HTR-8/SVneo (cell line): ENCODE measurements at regions not wholly inside any gene's neighbourhood (a gene's known extent, or its start where the extent isn't known, plus 50 kb on each side); places are given as distances from the start of the nearest gene placed in this dataset.
"Not testable (repeated sequence)": the region's sequence is repeated elsewhere in the genome, so short reads cannot be mapped to it uniquely, and the experiment has no call there.

ENCODE experiments used
- DNase-seq: peaks from one replicate; pipeline ENCODE4 v3.0.0; 2011; ENCODE audit warnings: low spot score, mixed read lengths; ENCODE audit not compliant: insufficient read length
- FAIRE-seq: peaks from 2 replicates; lab custom pipeline; 2011; peaks lifted over from hg19 to GRCh38; lab: Jason Lieb, UNC

GRCh38 chr9:11646831-11647230 lies 1034.0 kb upstream of the PTPRD start:
- DNase-seq (no peak), FAIRE-seq (no peak)

- DNase-seq, result no peak
- no peak for FAIRE-seq
Measured at GRCh38 chr9:11653867-11654266, 1039.3 kb upstream of the TYRP1 start.

- DNase-seq, result no peak
- FAIRE-seq, result no peak
Measured at GRCh38 chr9:11663913-11664312, 1029.3 kb upstream of the TYRP1 start.

GRCh38 chr9:11676821-11677220 lies 1016.4 kb upstream of the TYRP1 start:
- no peak for DNase-seq
- FAIRE-seq, result no peak

GRCh38 chr9:11686733-11687132 lies 1006.5 kb upstream of the TYRP1 start:
- no peak for DNase-seq
- FAIRE-seq, result no peak

- no peak for DNase-seq
- no peak for FAIRE-seq
Measured at GRCh38 chr9:11697126-11697525, 996.1 kb upstream of the TYRP1 start.

- DNase-seq, result no peak
- FAIRE-seq, result no peak
Measured at GRCh38 chr9:11701706-11702105, 991.5 kb upstream of the TYRP1 start.

- DNase-seq (no peak), FAIRE-seq (no peak)
Measured at GRCh38 chr9:11702548-11702947, 990.6 kb upstream of the TYRP1 start.

GRCh38 chr9:11704198-11704597 lies 989.0 kb upstream of the TYRP1 start:
- not testable (repeated sequence) for FAIRE-seq, DNase-seq

- FAIRE-seq, result no peak
- no peak for DNase-seq
Measured at GRCh38 chr9:11708899-11709298, 984.3 kb upstream of the TYRP1 start.

- DNase-seq (no peak), FAIRE-seq (no peak)
Measured at GRCh38 chr9:11709567-11709966, 983.6 kb upstream of the TYRP1 start.

GRCh38 chr9:11713077-11713476 lies 980.1 kb upstream of the TYRP1 start:
- no peak for FAIRE-seq
- no peak for DNase-seq

GRCh38 chr9:11722957-11723356 lies 970.2 kb upstream of the TYRP1 start:
- DNase-seq (no peak), FAIRE-seq (no peak)

- DNase-seq (no peak), FAIRE-seq (no peak)
Measured at GRCh38 chr9:11726659-11727058, 966.5 kb upstream of the TYRP1 start.

- DNase-seq (no peak), FAIRE-seq (no peak)
Measured at GRCh38 chr9:11735391-11735790, 957.8 kb upstream of the TYRP1 start.

GRCh38 chr9:11742471-11742870 lies 950.7 kb upstream of the TYRP1 start:
- DNase-seq (no peak), FAIRE-seq (no peak)

- FAIRE-seq, result no peak
- no peak for DNase-seq
Measured at GRCh38 chr9:11743356-11743755, 949.8 kb upstream of the TYRP1 start.

- no peak for DNase-seq
Measured at GRCh38 chr9:11749396-11749795, 943.8 kb upstream of the TYRP1 start.

GRCh38 chr9:11755951-11756350 lies 937.2 kb upstream of the TYRP1 start:
- FAIRE-seq, result no peak
- no peak for DNase-seq

More at GRCh38 chr9:11749396-11749795, 943.8 kb upstream of the TYRP1 start:
- no peak for FAIRE-seq

- FAIRE-seq (no peak), DNase-seq (no peak)
Measured at GRCh38 chr9:11757408-11757807, 935.8 kb upstream of the TYRP1 start.

GRCh38 chr9:11758016-11758415 lies 935.2 kb upstream of the TYRP1 start:
- no peak for DNase-seq
- no peak for FAIRE-seq

GRCh38 chr9:11779971-11780370 lies 913.2 kb upstream of the TYRP1 start:
- DNase-seq, result no peak
- FAIRE-seq, result no peak

- DNase-seq (no peak), FAIRE-seq (no peak)
Measured at GRCh38 chr9:11792870-11793269, 900.3 kb upstream of the TYRP1 start.
